Hepatocyte (in vitro differentiated cells): ENCODE measurements at regions not wholly inside any gene's neighbourhood (a gene's known extent, or its start where the extent isn't known, plus 50 kb on each side); places are given as distances from the start of the nearest gene placed in this dataset.
A peak's percentile ranks its signal among the peaks of the same experiment; 100 is the strongest.

Source experiments
- DNase-seq: peaks from one replicate; pipeline ENCODE4 v3.0.0-alpha.2; 2016; ENCODE audit warnings: low spot score
- H2AFZ ChIP-seq: fragments of 200-600 bp; sonication (generic); 2 replicates; pipeline ENCODE4 v1.6.0; 2016; ENCODE audit warnings: antibody characterized with exemption, mild to moderate bottlenecking
- H3K27ac ChIP-seq: fragments of 200-600 bp; sonication (generic); 2 replicates; pipeline ENCODE4 v1.5.1; 2016; ENCODE audit warnings: mild to moderate bottlenecking
- H3K27me3 ChIP-seq: fragments of 200-600 bp; sonication (generic); 2 replicates; pipeline ENCODE4 v1.6.1; 2016
- H3K36me3 ChIP-seq: fragments of 200-600 bp; sonication (generic); replicated peaks from 2 replicates; pipeline ENCODE4 v1.5.1; 2016; ENCODE audit warnings: low read depth; ENCODE audit not compliant: insufficient read depth
- H3K4me1 ChIP-seq: fragments of 200-600 bp; sonication (generic); 2 replicates; pipeline ENCODE4 v1.5.1; 2016; ENCODE audit warnings: mild to moderate bottlenecking, moderate library complexity; ENCODE audit not compliant: insufficient read depth
- H3K4me2 ChIP-seq: fragments of 200-600 bp; sonication (generic); 2 replicates; pipeline ENCODE4 v1.6.0; 2016
- H3K4me3 ChIP-seq: fragments of 200-600 bp; sonication (generic); 2 replicates; pipeline ENCODE4 v1.5.1; 2016; ENCODE audit warnings: mild to moderate bottlenecking
- H3K79me2 ChIP-seq: fragments of 200-600 bp; sonication (generic); 2 replicates; pipeline ENCODE4 v1.6.0; 2017; ENCODE audit warnings: mild to moderate bottlenecking
- H3K9me2 ChIP-seq: fragments of 200-600 bp; sonication (generic); replicated peaks from 2 replicates; pipeline ENCODE4 v1.6.0; 2017; ENCODE audit warnings: mild to moderate bottlenecking; ENCODE audit not compliant: insufficient read depth
- H3K9me3 ChIP-seq: fragments of 200-600 bp; sonication (generic); 2 replicates; pipeline ENCODE4 v1.5.1; 2016; ENCODE audit warnings: low read depth, mild to moderate bottlenecking
- H4K20me1 ChIP-seq: fragments of 200-600 bp; sonication (generic); 2 replicates; pipeline ENCODE4 v1.6.0; 2016; ENCODE audit warnings: mild to moderate bottlenecking; ENCODE audit not compliant: insufficient read depth, poor library complexity, severe bottlenecking
- EZH2 ChIP-seq: fragments of 200-600 bp; sonication (generic); IDR thresholded peaks from 2 replicates; pipeline ENCODE4 v1.6.1; 2016; ENCODE audit warnings: antibody characterized with exemption, mild to moderate bottlenecking, borderline replicate concordance
- EZH2phosphoT487 ChIP-seq: fragments of 200-600 bp; sonication (generic); IDR thresholded peaks from one replicate; pipeline ENCODE4 v1.6.1; 2018; ENCODE audit warnings: antibody characterized with exemption, mild to moderate bottlenecking, low read depth, moderate library complexity; ENCODE audit not compliant: unreplicated experiment, severe bottlenecking
- WGBS: methylation state at CpG from one replicate; pipeline ENCODE4 v1.1.6; 2016; ENCODE audit warnings: low lambda C conversion rate; ENCODE audit errors: missing lambda C conversion rate; 5-methylcytosine and 5-hydroxymethylcytosine counted together
- TF ChIP-seq, protein P1 (sequence below): fragments of 200-600 bp; sonication (generic); IDR thresholded peaks from 2 replicates; pipeline ENCODE4 v1.5.1; 2016; ENCODE audit warnings: antibody characterized with exemption, mild to moderate bottlenecking; ENCODE audit not compliant: poor library complexity

DNA sequence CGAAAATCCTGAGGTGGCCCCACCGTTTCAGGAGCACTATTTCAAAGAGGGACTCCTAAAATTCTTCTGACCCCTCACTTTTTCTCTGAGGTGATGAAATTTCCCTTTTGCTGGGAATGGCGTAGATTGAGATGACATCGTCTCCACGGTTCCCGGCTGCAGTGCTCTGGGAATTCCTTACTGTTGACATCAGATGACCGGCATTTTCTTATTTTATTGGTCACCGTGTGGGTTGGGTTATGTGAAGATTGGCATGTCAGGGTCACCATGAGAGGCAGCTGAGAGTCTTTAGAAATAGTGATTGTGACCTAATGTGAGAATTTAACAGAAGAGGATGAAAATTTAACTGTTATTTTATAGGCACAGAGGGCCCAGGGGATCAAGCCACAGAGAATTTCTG, 356.7 kb downstream of the FGF9 start:
- no peaks in the 10 kb centered on the region for H3K27me3 ChIP-seq
- TF ChIP-seq EZH2, result no peak
- TF ChIP-seq, protein P1, sequence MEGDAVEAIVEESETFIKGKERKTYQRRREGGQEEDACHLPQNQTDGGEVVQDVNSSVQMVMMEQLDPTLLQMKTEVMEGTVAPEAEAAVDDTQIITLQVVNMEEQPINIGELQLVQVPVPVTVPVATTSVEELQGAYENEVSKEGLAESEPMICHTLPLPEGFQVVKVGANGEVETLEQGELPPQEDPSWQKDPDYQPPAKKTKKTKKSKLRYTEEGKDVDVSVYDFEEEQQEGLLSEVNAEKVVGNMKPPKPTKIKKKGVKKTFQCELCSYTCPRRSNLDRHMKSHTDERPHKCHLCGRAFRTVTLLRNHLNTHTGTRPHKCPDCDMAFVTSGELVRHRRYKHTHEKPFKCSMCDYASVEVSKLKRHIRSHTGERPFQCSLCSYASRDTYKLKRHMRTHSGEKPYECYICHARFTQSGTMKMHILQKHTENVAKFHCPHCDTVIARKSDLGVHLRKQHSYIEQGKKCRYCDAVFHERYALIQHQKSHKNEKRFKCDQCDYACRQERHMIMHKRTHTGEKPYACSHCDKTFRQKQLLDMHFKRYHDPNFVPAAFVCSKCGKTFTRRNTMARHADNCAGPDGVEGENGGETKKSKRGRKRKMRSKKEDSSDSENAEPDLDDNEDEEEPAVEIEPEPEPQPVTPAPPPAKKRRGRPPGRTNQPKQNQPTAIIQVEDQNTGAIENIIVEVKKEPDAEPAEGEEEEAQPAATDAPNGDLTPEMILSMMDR, result no peak
- no peak for TF ChIP-seq EZH2phosphoT487
- no peak overlapping the region for H3K27ac ChIP-seq
- peaks cover 2% of the 10 kb centered on the region for H3K4me1 ChIP-seq
- no peaks in the 10 kb centered on the region for H3K9me3 ChIP-seq
- H3K4me3 ChIP-seq, result no peak overlapping the region
- H3K79me2 ChIP-seq, result no peaks in the 10 kb centered on the region
- H3K4me2 ChIP-seq, result no peak overlapping the region
- no peaks in the 10 kb centered on the region for H4K20me1 ChIP-seq
- no peak overlapping the region for H2AFZ ChIP-seq
- 90% methylated on average over 8 of the region's 8 CpGs for WGBS
- DNase-seq, result no peak
- H3K36me3 ChIP-seq, result no peaks in the 10 kb centered on the region
- H3K9me2 ChIP-seq, result no peaks in the 10 kb centered on the region

DNA sequence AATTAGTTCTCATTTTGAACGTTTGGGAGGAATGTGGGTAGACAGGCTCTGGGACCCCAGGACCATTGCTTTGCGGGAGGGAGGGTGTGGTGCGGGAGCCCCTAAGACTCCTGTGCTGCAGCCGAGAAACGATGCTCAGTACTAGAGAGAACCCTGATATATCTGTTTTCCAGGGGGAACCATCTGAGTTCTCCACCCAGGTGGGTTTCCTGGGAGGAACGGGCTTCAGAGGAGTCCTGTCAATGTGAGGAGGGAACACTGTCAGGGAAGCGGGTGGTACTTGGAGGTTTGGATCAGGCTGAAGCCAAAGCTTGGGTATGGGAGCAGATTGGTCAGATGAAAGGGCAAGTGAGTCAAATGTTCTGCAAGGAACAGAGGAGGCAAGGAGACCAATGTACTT, 358.0 kb downstream of the FGF9 start:
- Histone ChIP-seq H4K20me1 (no peaks in the 10 kb centered on the region), H3K4me3 (no peak overlapping the region), H3K27ac (no peak overlapping the region), H3K9me2 (no peaks in the 10 kb centered on the region), H3K4me2 (no peak overlapping the region), H2AFZ (no peak overlapping the region), H3K27me3 (no peaks in the 10 kb centered on the region), H3K79me2 (no peaks in the 10 kb centered on the region), H3K4me1 (peaks cover 5% of the 10 kb centered on the region), H3K9me3 (no peaks in the 10 kb centered on the region), H3K36me3 (no peaks in the 10 kb centered on the region)
- 85% methylated on average over 7 of the region's 7 CpGs for WGBS
- no peak for DNase-seq
- TF ChIP-seq EZH2phosphoT487, result no peak
- TF ChIP-seq, protein P1, result no peak
- no peak for TF ChIP-seq EZH2

DNA sequence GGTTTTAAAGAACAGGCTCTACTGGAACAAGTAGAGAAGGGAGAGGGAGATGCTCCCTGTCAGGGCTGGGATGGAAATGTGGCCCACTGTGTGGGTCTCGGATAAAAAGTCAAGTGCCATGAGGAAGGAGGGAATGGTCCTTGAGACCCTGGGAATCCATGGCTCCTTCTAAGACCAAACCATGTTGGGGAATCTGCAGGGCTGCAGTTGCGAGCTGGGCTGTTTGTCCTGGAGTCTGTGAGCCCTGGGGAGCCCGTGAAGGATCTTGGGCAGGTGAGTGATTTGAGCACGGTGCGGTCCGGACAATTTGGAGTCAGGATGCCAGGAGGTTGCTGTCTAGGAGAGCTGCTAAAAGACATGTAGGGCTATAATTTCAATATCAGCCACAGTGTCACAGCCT, 359.4 kb downstream of the FGF9 start:
- WGBS, result 97% methylated on average over 6 of the region's 6 CpGs
- H3K79me2 ChIP-seq, result no peaks in the 10 kb centered on the region
- DNase-seq, result no peak
- no peak overlapping the region for H3K4me2 ChIP-seq
- H4K20me1 ChIP-seq, result no peaks in the 10 kb centered on the region
- TF ChIP-seq, protein P1, result no peak
- TF ChIP-seq EZH2phosphoT487 (no peak), EZH2 (no peak)
- H3K36me3 ChIP-seq, result no peaks in the 10 kb centered on the region
- H3K9me3 ChIP-seq, result no peaks in the 10 kb centered on the region
- no peak overlapping the region for H3K4me3 ChIP-seq
- no peaks in the 10 kb centered on the region for H3K27me3 ChIP-seq
- no peaks in the 10 kb centered on the region for H3K9me2 ChIP-seq
- H2AFZ ChIP-seq, result no peak overlapping the region
- peaks cover 5% of the 10 kb centered on the region for H3K4me1 ChIP-seq
- H3K27ac ChIP-seq, result no peak overlapping the region

DNA sequence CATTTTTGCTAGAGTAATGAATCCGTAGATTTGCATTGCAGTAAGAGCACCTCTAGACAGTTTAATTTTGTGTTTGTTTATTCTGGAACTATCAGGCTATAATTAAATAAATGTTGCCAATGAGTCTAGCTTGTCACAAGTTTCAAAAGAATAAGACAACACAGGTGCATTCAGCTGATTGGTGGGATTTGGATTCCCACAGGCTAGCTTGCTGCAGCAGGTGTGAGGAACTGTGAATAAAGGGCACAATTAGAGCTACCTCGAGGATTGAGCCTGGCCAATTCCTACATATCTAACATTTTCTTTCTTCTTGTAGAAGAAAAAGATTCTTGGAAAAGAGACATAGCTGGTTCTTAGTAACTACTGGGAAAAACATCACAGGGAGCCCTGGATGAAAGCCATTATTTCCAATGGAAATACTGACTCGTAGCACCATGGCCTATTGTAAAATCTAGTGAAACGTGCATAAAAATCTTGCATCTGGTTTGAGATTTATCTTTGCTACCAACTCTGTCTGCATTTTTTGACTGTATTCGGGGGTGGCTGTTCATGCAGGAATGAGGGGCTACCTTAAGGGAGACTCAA, 360.9 kb downstream of the FGF9 start:
- H2AFZ ChIP-seq, result no peak overlapping the region
- H3K4me1 ChIP-seq, result peaks cover 5% of the 10 kb centered on the region
- H3K4me3 ChIP-seq, result no peak overlapping the region
- TF ChIP-seq, protein P1, result no peak
- TF ChIP-seq EZH2phosphoT487 (no peak), EZH2 (no peak)
- H3K4me2 ChIP-seq, result no peak overlapping the region
- H3K36me3 ChIP-seq, result no peaks in the 10 kb centered on the region
- H3K79me2 ChIP-seq, result no peaks in the 10 kb centered on the region
- H3K9me3 ChIP-seq, result no peaks in the 10 kb centered on the region
- H3K9me2 ChIP-seq, result no peaks in the 10 kb centered on the region
- H3K27ac ChIP-seq, result peak overlapping the region; percentile 49
- H4K20me1 ChIP-seq, result no peaks in the 10 kb centered on the region
- no peaks in the 10 kb centered on the region for H3K27me3 ChIP-seq
- 57% methylated on average over 5 of the region's 5 CpGs for WGBS
- peak; percentile 14 for DNase-seq
